ENCODE measurements at regions not wholly inside any gene's neighbourhood (a gene's known extent, or its start where the extent isn't known, plus 50 kb on each side); places are given as distances from the start of the nearest gene placed in this dataset.

GRCh38 chr2:9762941-9763340 is 80.3 kb upstream of the TAF1B start:
- H3K9me2 ChIP-seq (replicated peaks; ENCODE audit: low read depth, low read length) = no peaks in the 10 kb centered on the region
- TF ChIP-seq CTCF (conservative IDR thresholded peaks at IDR 0.05; ENCODE audit: low read length) = 0 out of 2 replicates have a peak, but pooled peaks have one; percentile 19
- TF ChIP-seq EZH2phosphoT487 (IDR thresholded peaks at IDR 0.05; ENCODE audit: borderline replicate concordance) = no peak
- H4K20me1 ChIP-seq (ENCODE audit: insufficient read depth, low read length, poor library complexity, severe bottlenecking) = no peaks in the 10 kb centered on the region
- no peaks in the 10 kb centered on the region for H3K27me3 ChIP-seq (ENCODE audit: insufficient read depth, low read length, poor library complexity, severe bottlenecking)
- H3F3A ChIP-seq (ENCODE audit: low read depth) = peaks cover 12% of the 10 kb centered on the region; the same call in 1 of the 2 replicates
- no peak overlapping the region for H2AFZ ChIP-seq (ENCODE audit: low read length)
- H3K9me3 ChIP-seq (ENCODE audit: insufficient read depth, low read depth, low read length) = no peaks in the 10 kb centered on the region
- H3K9ac ChIP-seq (ENCODE audit: low read depth, low read length, poor library complexity, severe bottlenecking) = no peak overlapping the region
- H3K79me2 ChIP-seq (ENCODE audit: insufficient read depth, low read length) = no peaks in the 10 kb centered on the region
- H3K36me3 ChIP-seq (ENCODE audit: insufficient read depth, low read length) = no peaks in the 10 kb centered on the region
- peaks cover 30% of the 10 kb centered on the region for H3K4me1 ChIP-seq (ENCODE audit: insufficient read depth, low read length, poor library complexity, severe bottlenecking)
- H3K4me2 ChIP-seq (ENCODE audit: low read depth, low read length, poor library complexity, severe bottlenecking) = no peak overlapping the region
- no peak overlapping the region for H3K4me3 ChIP-seq (ENCODE audit: low read length, poor library complexity, severe bottlenecking)

GRCh38 chr2:9763356-9764152 is 79.7 kb upstream of the TAF1B start:
- Histone ChIP-seq H2AFZ (ENCODE audit: low read length) (no peak overlapping the region), H3K9ac (ENCODE audit: low read depth, low read length, poor library complexity, severe bottlenecking) (no peak overlapping the region), H3K9me2 (replicated peaks; ENCODE audit: low read depth, low read length) (no peaks in the 10 kb centered on the region), H3K9me3 (ENCODE audit: insufficient read depth, low read depth, low read length) (no peaks in the 10 kb centered on the region), H3K4me3 (ENCODE audit: low read length, poor library complexity, severe bottlenecking) (no peak overlapping the region), H3K79me2 (ENCODE audit: insufficient read depth, low read length) (no peaks in the 10 kb centered on the region), H3K27me3 (ENCODE audit: insufficient read depth, low read length, poor library complexity, severe bottlenecking) (no peaks in the 10 kb centered on the region), H3K4me2 (ENCODE audit: low read depth, low read length, poor library complexity, severe bottlenecking) (no peak overlapping the region), H4K20me1 (ENCODE audit: insufficient read depth, low read length, poor library complexity, severe bottlenecking) (no peaks in the 10 kb centered on the region), H3F3A (ENCODE audit: low read depth) (peaks cover 12% of the 10 kb centered on the region; the same call in 1 of the 2 replicates), H3K4me1 (ENCODE audit: insufficient read depth, low read length, poor library complexity, severe bottlenecking) (peaks cover 30% of the 10 kb centered on the region), H3K36me3 (ENCODE audit: insufficient read depth, low read length) (no peaks in the 10 kb centered on the region)
- TF ChIP-seq EZH2phosphoT487 (IDR thresholded peaks at IDR 0.05; ENCODE audit: borderline replicate concordance) (no peak), CTCF (conservative IDR thresholded peaks at IDR 0.05; ENCODE audit: low read length) (no peak)

GRCh38 chr2:9764153-9764778 is 79.0 kb upstream of the TAF1B start:
- TF ChIP-seq EZH2phosphoT487 (IDR thresholded peaks at IDR 0.05; ENCODE audit: borderline replicate concordance) (no peak), CTCF (conservative IDR thresholded peaks at IDR 0.05; ENCODE audit: low read length) (no peak)
- no peak overlapping the region for H2AFZ ChIP-seq (ENCODE audit: low read length)
- no peak overlapping the region for H3K4me2 ChIP-seq (ENCODE audit: low read depth, low read length, poor library complexity, severe bottlenecking)
- no peaks in the 10 kb centered on the region for H3K9me3 ChIP-seq (ENCODE audit: insufficient read depth, low read depth, low read length)
- no peaks in the 10 kb centered on the region for H3K27me3 ChIP-seq (ENCODE audit: insufficient read depth, low read length, poor library complexity, severe bottlenecking)
- H3K79me2 ChIP-seq (ENCODE audit: insufficient read depth, low read length) = no peaks in the 10 kb centered on the region
- H3K36me3 ChIP-seq (ENCODE audit: insufficient read depth, low read length) = no peaks in the 10 kb centered on the region
- no peak overlapping the region for H3K4me3 ChIP-seq (ENCODE audit: low read length, poor library complexity, severe bottlenecking)
- peaks cover 28% of the 10 kb centered on the region for H3K4me1 ChIP-seq (ENCODE audit: insufficient read depth, low read length, poor library complexity, severe bottlenecking)
- no peaks in the 10 kb centered on the region for H3K9me2 ChIP-seq (replicated peaks; ENCODE audit: low read depth, low read length)
- no peak overlapping the region for H3K9ac ChIP-seq (ENCODE audit: low read depth, low read length, poor library complexity, severe bottlenecking)
- H4K20me1 ChIP-seq (ENCODE audit: insufficient read depth, low read length, poor library complexity, severe bottlenecking) = no peaks in the 10 kb centered on the region
- H3F3A ChIP-seq (ENCODE audit: low read depth) = peaks cover 12% of the 10 kb centered on the region; the same call in 1 of the 2 replicates
